CD4-positive, alpha-beta T cell (primary cell): ENCODE measurements at regions not wholly inside any gene's neighbourhood (a gene's known extent, or its start where the extent isn't known, plus 50 kb on each side); places are given as distances from the start of the nearest gene placed in this dataset.

ENCODE experiments used
- ATAC-seq: fragments of 200-7000 bp; cut with Tn5 transposase; one replicate; pipeline ENCODE4 v1.10.0; 2022; ENCODE audit warnings: mild to moderate bottlenecking; ENCODE audit not compliant: poor library complexity
- CTCF ChIA-PET: fragments of 350-600 bp; sonication (Branson Sonifier 250); formaldehyde crosslinking; loops from one replicate; lab custom pipeline; 2021; ENCODE audit warnings: antibody characterized with exemption, inconsistent platforms; lab: Charles Lee
- POLR2A ChIA-PET: fragments of 350-600 bp; sonication (Branson Sonifier 250); formaldehyde crosslinking; loops from one replicate; lab custom pipeline; 2021; ENCODE audit warnings: antibody characterized with exemption, inconsistent platforms; lab: Charles Lee
- DNase-seq, 14 experiments: peaks; one replicate each; pipeline ENCODE4 v3.0.0-alpha.2; 2013 to 2020; ENCODE audit warnings: mixed read lengths in 2 of 14
- H3K27ac ChIP-seq, 2 donors: one replicate each; pipeline versions ENCODE4 v1.5.1 to v1.7.0; 2013; ENCODE audit warnings: low read length in 2 of 2, low read depth in 1 of 2, mild to moderate bottlenecking in 1 of 2
- H3K27me3 ChIP-seq, 2 experiments: 1 replicate in 1 of 2; 2 replicates in 1 of 2; pipeline versions ENCODE4 v1.6.1 to v1.7.0; 2013; ENCODE audit warnings: low read length in 2 of 2, control low read depth in 1 of 2, mild to moderate bottlenecking in 1 of 2, moderate library complexity in 1 of 2; ENCODE audit not compliant: insufficient read depth in 2 of 2, control insufficient read depth in 1 of 2
- H3K36me3 ChIP-seq: one replicate; pipeline ENCODE4 v1.6.1; 2013; ENCODE audit warnings: low read length, control low read depth; ENCODE audit not compliant: insufficient read depth
- H3K4me1 ChIP-seq: one replicate; pipeline ENCODE4 v1.6.1; 2013; ENCODE audit warnings: low read length, control low read depth; ENCODE audit not compliant: insufficient read depth
- H3K4me3 ChIP-seq: one replicate; pipeline ENCODE4 v1.5.1; 2013; ENCODE audit warnings: mild to moderate bottlenecking, low read length, moderate library complexity
- H3K9me3 ChIP-seq, 2 experiments: 1 replicate in 1 of 2; 2 replicates in 1 of 2; pipeline versions ENCODE4 v1.6.1 to v1.7.0; 2013; ENCODE audit warnings: low read length in 2 of 2, mild to moderate bottlenecking in 2 of 2, control low read depth in 1 of 2, moderate library complexity in 1 of 2; ENCODE audit not compliant: control insufficient read depth in 1 of 2, insufficient read depth in 1 of 2
- H3K27ac Mint-ChIP-seq: one replicate; pipeline ENCODE4 v1.8.0; 2020; ENCODE audit warnings: mixed read lengths
- H3K27me3 Mint-ChIP-seq: one replicate; pipeline ENCODE4 v1.8.0; 2021; ENCODE audit warnings: mixed read lengths
- H3K36me3 Mint-ChIP-seq: one replicate; pipeline ENCODE4 v1.8.0; 2021; ENCODE audit warnings: low read depth, mixed read lengths
- H3K4me1 Mint-ChIP-seq: one replicate; pipeline ENCODE4 v1.8.0; 2021; ENCODE audit warnings: low read depth, mixed read lengths
- H3K4me3 Mint-ChIP-seq: one replicate; pipeline ENCODE4 v1.8.0; 2020; ENCODE audit warnings: mild to moderate bottlenecking, mixed read lengths
- H3K9me3 Mint-ChIP-seq: one replicate; pipeline ENCODE4 v1.8.0; 2020; ENCODE audit warnings: mixed read lengths
- intact Hi-C, 2 experiments: fragments of 100-400 bp; cut with DNase I in 1 of 2; cut with micrococcal nuclease in 1 of 2; formaldehyde crosslinking; loops; one replicate each; pipeline versions ENCODE4 v1.15.1 to v1.9.0; 2023 to 2025; cut with DNase I, micrococcal nuclease
- TF ChIP-seq, protein P1 (sequence below): fragments of 200-600 bp; IDR thresholded peaks from one replicate; pipeline ENCODE4 v1.8.0; 2022; ENCODE audit warnings: antibody characterized with exemption, mild to moderate bottlenecking

DNA sequence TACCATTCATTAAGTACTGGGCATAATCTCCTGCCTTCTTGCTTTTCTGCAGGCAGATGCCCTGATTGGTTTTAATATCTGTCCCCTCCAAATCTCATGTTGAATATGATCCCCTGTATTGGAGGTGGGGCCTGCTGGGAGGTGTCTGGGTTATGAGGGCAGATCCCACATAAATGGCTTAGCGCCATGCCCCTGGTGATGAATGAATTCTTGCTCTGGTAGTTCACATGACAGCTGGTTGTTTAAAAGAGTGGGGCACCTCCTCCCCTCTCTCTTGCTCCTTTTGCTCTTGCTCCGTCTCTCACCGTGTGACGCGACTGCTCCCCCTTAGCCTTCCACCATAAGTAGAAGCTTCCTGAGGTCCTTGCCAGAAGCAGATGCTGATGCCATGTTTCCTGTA lies 564.0 kb upstream of the BRINP1 start:
- Mint-ChIP-seq H3K4me3 (no peak overlapping the region), H3K27me3 (peaks cover 5% of the 10 kb centered on the region), H3K9me3 (peaks cover 7% of the 10 kb centered on the region), H3K27ac (no peak overlapping the region), H3K36me3 (no peaks in the 10 kb centered on the region), H3K4me1 (no peaks in the 10 kb centered on the region)
- H3K36me3 ChIP-seq = no peaks in the 10 kb centered on the region
- H3K27me3 ChIP-seq = peaks cover 0 to 3% of the 10 kb centered on the region in 2 experiments
- no peak for DNase-seq
- H3K4me1 ChIP-seq = no peaks in the 10 kb centered on the region
- intact Hi-C loops = no loop called here
- no peak overlapping the region for H3K27ac ChIP-seq
- H3K4me3 ChIP-seq = no peak overlapping the region
- H3K9me3 ChIP-seq = peaks cover 0 to 3% of the 10 kb centered on the region in 2 experiments
- no peak for ATAC-seq
- TF ChIP-seq, protein P1, sequence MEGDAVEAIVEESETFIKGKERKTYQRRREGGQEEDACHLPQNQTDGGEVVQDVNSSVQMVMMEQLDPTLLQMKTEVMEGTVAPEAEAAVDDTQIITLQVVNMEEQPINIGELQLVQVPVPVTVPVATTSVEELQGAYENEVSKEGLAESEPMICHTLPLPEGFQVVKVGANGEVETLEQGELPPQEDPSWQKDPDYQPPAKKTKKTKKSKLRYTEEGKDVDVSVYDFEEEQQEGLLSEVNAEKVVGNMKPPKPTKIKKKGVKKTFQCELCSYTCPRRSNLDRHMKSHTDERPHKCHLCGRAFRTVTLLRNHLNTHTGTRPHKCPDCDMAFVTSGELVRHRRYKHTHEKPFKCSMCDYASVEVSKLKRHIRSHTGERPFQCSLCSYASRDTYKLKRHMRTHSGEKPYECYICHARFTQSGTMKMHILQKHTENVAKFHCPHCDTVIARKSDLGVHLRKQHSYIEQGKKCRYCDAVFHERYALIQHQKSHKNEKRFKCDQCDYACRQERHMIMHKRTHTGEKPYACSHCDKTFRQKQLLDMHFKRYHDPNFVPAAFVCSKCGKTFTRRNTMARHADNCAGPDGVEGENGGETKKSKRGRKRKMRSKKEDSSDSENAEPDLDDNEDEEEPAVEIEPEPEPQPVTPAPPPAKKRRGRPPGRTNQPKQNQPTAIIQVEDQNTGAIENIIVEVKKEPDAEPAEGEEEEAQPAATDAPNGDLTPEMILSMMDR = no peak
- CTCF ChIA-PET = no interaction called here
- POLR2A ChIA-PET = no interaction called here

DNA sequence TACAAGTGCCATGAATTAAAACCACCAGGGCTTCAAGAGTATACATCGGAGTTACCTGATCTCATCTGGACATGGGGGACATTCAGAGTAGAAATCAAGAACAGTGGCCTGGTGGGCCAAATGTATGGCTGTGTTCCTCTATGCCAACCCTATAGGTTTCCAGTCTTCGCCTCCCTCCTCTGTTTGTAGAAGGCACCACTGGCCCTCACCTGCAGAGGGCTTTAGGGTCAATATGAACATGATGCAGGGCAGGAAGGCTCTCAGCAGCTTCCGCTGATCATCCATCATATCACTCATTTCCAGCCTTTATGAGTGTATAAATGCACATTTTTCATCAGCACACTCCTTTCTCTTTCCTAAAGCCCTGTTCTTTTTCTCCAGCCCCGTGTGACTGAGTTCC lies 555.5 kb upstream of the BRINP1 start:
- no peak overlapping the region for H3K4me3 ChIP-seq
- TF ChIP-seq, protein P1 = no peak
- H3K4me1 Mint-ChIP-seq = no peaks in the 10 kb centered on the region
- no peak overlapping the region for H3K27ac Mint-ChIP-seq
- intact Hi-C loops = no loop called here
- no peaks in the 10 kb centered on the region for H3K4me1 ChIP-seq
- no peak for ATAC-seq
- ChIA-PET POLR2A (no interaction called here), CTCF (no interaction called here)
- H3K9me3 ChIP-seq = peaks cover 0 to 7% of the 10 kb centered on the region in 2 experiments
- H3K36me3 ChIP-seq = no peaks in the 10 kb centered on the region
- H3K27me3 ChIP-seq = no peaks in the 10 kb centered on the region
- peaks cover 3% of the 10 kb centered on the region for H3K9me3 Mint-ChIP-seq
- no peaks in the 10 kb centered on the region for H3K27me3 Mint-ChIP-seq
- H3K27ac ChIP-seq = no peak overlapping the region
- no peaks in the 10 kb centered on the region for H3K36me3 Mint-ChIP-seq
- no peak overlapping the region for H3K4me3 Mint-ChIP-seq
- DNase-seq = no peak

DNA sequence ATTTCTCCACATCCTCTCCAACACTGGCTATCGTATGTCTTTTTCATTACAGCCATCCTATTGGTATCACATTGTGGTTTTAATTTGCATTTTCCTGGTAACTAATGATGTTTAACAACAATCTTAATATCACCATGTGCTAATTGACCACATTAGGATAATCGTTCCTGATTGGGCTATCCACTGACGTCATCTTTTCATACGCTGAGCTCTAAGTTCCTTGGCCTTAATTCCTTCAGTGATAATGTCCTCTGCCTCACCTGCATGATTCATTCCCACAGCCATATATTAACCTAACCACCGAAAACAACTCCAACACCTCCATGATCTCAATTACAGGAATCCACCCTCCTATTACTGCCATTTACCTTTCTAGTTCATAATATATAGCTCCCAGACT lies 547.9 kb upstream of the BRINP1 start:
- ATAC-seq = no peak
- Histone ChIP-seq H3K27ac (no peak overlapping the region), H3K36me3 (no peaks in the 10 kb centered on the region), H3K9me3 (peaks cover 0 to 7% of the 10 kb centered on the region in 2 experiments), H3K4me1 (no peaks in the 10 kb centered on the region), H3K27me3 (no peaks in the 10 kb centered on the region), H3K4me3 (no peak overlapping the region)
- ChIA-PET POLR2A (no interaction called here), CTCF (no interaction called here)
- H3K4me1 Mint-ChIP-seq = no peaks in the 10 kb centered on the region
- H3K27me3 Mint-ChIP-seq = no peaks in the 10 kb centered on the region
- no peak overlapping the region for H3K4me3 Mint-ChIP-seq
- H3K36me3 Mint-ChIP-seq = no peaks in the 10 kb centered on the region
- H3K27ac Mint-ChIP-seq = no peak overlapping the region
- intact Hi-C loops = no loop called here
- H3K9me3 Mint-ChIP-seq = peaks cover 7% of the 10 kb centered on the region
- DNase-seq = no peak
- TF ChIP-seq, protein P1 = no peak
